ENCODE measurements at regions not wholly inside any gene's neighbourhood (a gene's known extent, or its start where the extent isn't known, plus 50 kb on each side); places are given as distances from the start of the nearest gene placed in this dataset.

GRCh38 chr7:21191321-21192073 is 236.4 kb upstream of the SP4 start:
- Histone ChIP-seq H3K27ac (ENCODE audit: low read length) (no peak overlapping the region), H3K9ac (ENCODE audit: low read depth, low read length) (no peak overlapping the region), H3K4me2 (ENCODE audit: insufficient read depth, low read length) (no peak overlapping the region), H4K20me1 (ENCODE audit: insufficient read depth, low read length) (no peaks in the 10 kb centered on the region), H3K9me3 (ENCODE audit: insufficient read depth, low read length, severe bottlenecking) (no peaks in the 10 kb centered on the region), H3K4me3 (ENCODE audit: low read depth in 1 of 2, low read length in 2 of 2) (no peak overlapping the region), H3K36me3 (ENCODE audit: insufficient read depth, low read length) (no peaks in the 10 kb centered on the region), H3K4me1 (ENCODE audit: insufficient read depth, low read length) (no peaks in the 10 kb centered on the region), H2AFZ (ENCODE audit: low read depth, low read length) (no peak overlapping the region), H3K79me2 (ENCODE audit: insufficient read depth, low read length) (no peaks in the 10 kb centered on the region), H3K27me3 (ENCODE audit: insufficient read depth, low read length, poor library complexity) (no peaks in the 10 kb centered on the region)
- DNase-seq = no peak
- TF ChIP-seq, protein P1, sequence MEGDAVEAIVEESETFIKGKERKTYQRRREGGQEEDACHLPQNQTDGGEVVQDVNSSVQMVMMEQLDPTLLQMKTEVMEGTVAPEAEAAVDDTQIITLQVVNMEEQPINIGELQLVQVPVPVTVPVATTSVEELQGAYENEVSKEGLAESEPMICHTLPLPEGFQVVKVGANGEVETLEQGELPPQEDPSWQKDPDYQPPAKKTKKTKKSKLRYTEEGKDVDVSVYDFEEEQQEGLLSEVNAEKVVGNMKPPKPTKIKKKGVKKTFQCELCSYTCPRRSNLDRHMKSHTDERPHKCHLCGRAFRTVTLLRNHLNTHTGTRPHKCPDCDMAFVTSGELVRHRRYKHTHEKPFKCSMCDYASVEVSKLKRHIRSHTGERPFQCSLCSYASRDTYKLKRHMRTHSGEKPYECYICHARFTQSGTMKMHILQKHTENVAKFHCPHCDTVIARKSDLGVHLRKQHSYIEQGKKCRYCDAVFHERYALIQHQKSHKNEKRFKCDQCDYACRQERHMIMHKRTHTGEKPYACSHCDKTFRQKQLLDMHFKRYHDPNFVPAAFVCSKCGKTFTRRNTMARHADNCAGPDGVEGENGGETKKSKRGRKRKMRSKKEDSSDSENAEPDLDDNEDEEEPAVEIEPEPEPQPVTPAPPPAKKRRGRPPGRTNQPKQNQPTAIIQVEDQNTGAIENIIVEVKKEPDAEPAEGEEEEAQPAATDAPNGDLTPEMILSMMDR (IDR thresholded peaks at IDR 0.05; ENCODE audit: borderline replicate concordance, extremely low read depth, low read length, poor library complexity, severe bottlenecking) = no peak
- no peak for TF ChIP-seq EZH2 (IDR thresholded peaks at IDR 0.05; ENCODE audit: borderline replicate concordance, low read depth, low read length, severe bottlenecking)
- ATAC-seq (ENCODE audit: insufficient read depth, low read depth) = no peak

GRCh38 chr7:21192657-21193056 is 235.2 kb upstream of the SP4 start:
- no peaks in the 10 kb centered on the region for H3K9me3 ChIP-seq (ENCODE audit: insufficient read depth, low read length, severe bottlenecking)
- no peak overlapping the region for H3K4me3 ChIP-seq (ENCODE audit: low read depth in 1 of 2, low read length in 2 of 2)
- no peak overlapping the region for H2AFZ ChIP-seq (ENCODE audit: low read depth, low read length)
- H3K27ac ChIP-seq (ENCODE audit: low read length) = no peak overlapping the region
- no peaks in the 10 kb centered on the region for H3K4me1 ChIP-seq (ENCODE audit: insufficient read depth, low read length)
- TF ChIP-seq EZH2 (IDR thresholded peaks at IDR 0.05; ENCODE audit: borderline replicate concordance, low read depth, low read length, severe bottlenecking) = no peak
- TF ChIP-seq, protein P1 (IDR thresholded peaks at IDR 0.05; ENCODE audit: borderline replicate concordance, extremely low read depth, low read length, poor library complexity, severe bottlenecking) = no peak
- no peaks in the 10 kb centered on the region for H3K36me3 ChIP-seq (ENCODE audit: insufficient read depth, low read length)
- no peaks in the 10 kb centered on the region for H4K20me1 ChIP-seq (ENCODE audit: insufficient read depth, low read length)
- no peaks in the 10 kb centered on the region for H3K27me3 ChIP-seq (ENCODE audit: insufficient read depth, low read length, poor library complexity)
- DNase-seq = no peak
- ATAC-seq (ENCODE audit: insufficient read depth, low read depth) = no peak
- H3K9ac ChIP-seq (ENCODE audit: low read depth, low read length) = no peak overlapping the region
- H3K79me2 ChIP-seq (ENCODE audit: insufficient read depth, low read length) = no peaks in the 10 kb centered on the region
- H3K4me2 ChIP-seq (ENCODE audit: insufficient read depth, low read length) = no peak overlapping the region

GRCh38 chr7:21193895-21194294 is 234.0 kb upstream of the SP4 start:
- H2AFZ ChIP-seq (ENCODE audit: low read depth, low read length) = no peak overlapping the region
- TF ChIP-seq, protein P1 (IDR thresholded peaks at IDR 0.05; ENCODE audit: borderline replicate concordance, extremely low read depth, low read length, poor library complexity, severe bottlenecking) = no peak
- no peak for TF ChIP-seq EZH2 (IDR thresholded peaks at IDR 0.05; ENCODE audit: borderline replicate concordance, low read depth, low read length, severe bottlenecking)

More at GRCh38 chr7:21193895-21194294, 234.0 kb upstream of the SP4 start:
- H3K4me3 ChIP-seq (ENCODE audit: low read depth in 1 of 2, low read length in 2 of 2) = no peak overlapping the region
- no peak overlapping the region for H3K4me2 ChIP-seq (ENCODE audit: insufficient read depth, low read length)
- ATAC-seq (ENCODE audit: insufficient read depth, low read depth) = no peak
- H3K27ac ChIP-seq (ENCODE audit: low read length) = no peak overlapping the region
- H3K9ac ChIP-seq (ENCODE audit: low read depth, low read length) = no peak overlapping the region
- no peaks in the 10 kb centered on the region for H4K20me1 ChIP-seq (ENCODE audit: insufficient read depth, low read length)
- H3K4me1 ChIP-seq (ENCODE audit: insufficient read depth, low read length) = no peaks in the 10 kb centered on the region
- no peaks in the 10 kb centered on the region for H3K79me2 ChIP-seq (ENCODE audit: insufficient read depth, low read length)
- no peaks in the 10 kb centered on the region for H3K36me3 ChIP-seq (ENCODE audit: insufficient read depth, low read length)
- no peak for DNase-seq
- no peaks in the 10 kb centered on the region for H3K9me3 ChIP-seq (ENCODE audit: insufficient read depth, low read length, severe bottlenecking)
- no peaks in the 10 kb centered on the region for H3K27me3 ChIP-seq (ENCODE audit: insufficient read depth, low read length, poor library complexity)

Data from DND-41 (cell line).